ENCODE measurements at regions not wholly inside any gene's neighbourhood (a gene's known extent, or its start where the extent isn't known, plus 50 kb on each side); places are given as distances from the start of the nearest gene placed in this dataset.
"Not testable (repeated sequence)": the region's sequence is repeated elsewhere in the genome, so short reads cannot be mapped to it uniquely, and the experiment has no call there.

DNA sequence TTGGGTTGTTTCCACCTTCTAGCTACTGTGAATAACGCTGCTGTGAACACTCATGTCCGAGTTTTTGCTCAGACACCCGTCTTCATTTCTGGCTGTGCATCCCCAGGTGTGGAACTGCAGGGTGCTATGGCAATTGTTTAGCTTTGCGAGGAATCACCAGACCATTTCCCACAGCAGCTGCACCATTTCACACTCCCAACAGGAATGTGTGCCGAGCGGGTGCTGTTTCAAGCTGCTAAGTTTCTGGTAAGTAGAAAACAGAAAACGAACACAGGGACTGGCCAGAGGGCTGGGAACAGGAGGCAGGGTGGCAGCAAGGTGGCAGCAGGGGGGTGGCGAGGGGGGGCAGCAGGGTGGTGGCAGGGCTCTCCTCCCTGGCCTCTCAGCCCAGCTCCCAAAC, 5437.1 kb upstream of the TPTE start:
- intact Hi-C loops (cut with micrococcal nuclease); CTCF ChIA-PET; H3K27me3 Mint-ChIP-seq (ENCODE audit: insufficient read depth, unreplicated experiment); H3K4me3 Mint-ChIP-seq (ENCODE audit: unreplicated experiment); H3K27ac Mint-ChIP-seq (ENCODE audit: low read depth, unreplicated experiment); POLR2A ChIA-PET; H3K36me3 Mint-ChIP-seq (ENCODE audit: insufficient read depth, unreplicated experiment); H3K9me3 Mint-ChIP-seq (ENCODE audit: unreplicated experiment); DNase-seq (ENCODE audit: unreplicated experiment); H3K4me1 Mint-ChIP-seq (ENCODE audit: insufficient read depth, unreplicated experiment); BruUV-seq (replicated peaks): not testable (repeated sequence)

DNA sequence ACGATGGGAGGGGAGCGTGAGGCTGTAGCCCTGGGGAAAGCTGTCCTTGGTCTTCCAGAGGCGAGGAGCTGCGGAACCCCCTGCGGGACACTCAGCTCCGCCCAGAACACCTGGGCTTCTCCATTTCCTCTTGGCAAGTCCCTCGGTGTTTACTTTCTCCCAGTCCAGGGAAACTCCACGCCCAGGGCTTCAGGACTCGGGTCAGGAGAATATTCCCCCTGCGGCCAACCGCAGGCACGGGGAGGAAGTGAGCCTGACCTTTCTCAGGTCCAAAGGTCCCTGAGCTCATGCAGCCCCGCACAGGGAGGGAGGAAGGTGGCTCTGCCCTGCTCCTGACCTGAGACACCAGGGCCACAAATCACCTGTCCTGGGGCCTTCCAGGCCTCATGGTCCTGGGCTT, 5435.9 kb upstream of the TPTE start:
- H3K4me3 Mint-ChIP-seq (ENCODE audit: unreplicated experiment); H3K4me1 Mint-ChIP-seq (ENCODE audit: insufficient read depth, unreplicated experiment); H3K36me3 Mint-ChIP-seq (ENCODE audit: insufficient read depth, unreplicated experiment); POLR2A ChIA-PET; CTCF ChIA-PET; H3K27me3 Mint-ChIP-seq (ENCODE audit: insufficient read depth, unreplicated experiment); H3K27ac Mint-ChIP-seq (ENCODE audit: low read depth, unreplicated experiment); H3K9me3 Mint-ChIP-seq (ENCODE audit: unreplicated experiment); DNase-seq (ENCODE audit: unreplicated experiment); BruUV-seq (replicated peaks); intact Hi-C loops (cut with micrococcal nuclease): not testable (repeated sequence)

DNA sequence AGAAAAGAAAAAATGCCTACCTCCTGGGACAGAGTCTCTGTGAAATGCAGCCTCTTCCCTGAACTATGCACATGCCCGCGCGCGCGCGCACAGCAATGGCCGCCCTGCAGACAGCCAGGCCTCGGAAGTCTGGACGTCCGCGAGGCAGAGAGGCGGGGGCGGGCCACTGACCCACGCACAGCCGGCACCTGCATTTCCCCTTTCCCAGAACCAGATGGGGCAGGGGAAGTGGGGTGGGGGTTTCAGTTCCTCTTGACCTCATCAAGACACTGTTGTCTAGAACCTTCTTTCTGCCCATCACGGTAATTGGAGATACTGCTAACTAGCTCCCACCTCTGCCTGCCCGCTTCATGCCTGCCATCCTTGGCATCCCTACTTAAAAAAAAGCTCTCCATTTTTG, 5435.0 kb upstream of the TPTE start:
- H3K27me3 Mint-ChIP-seq (ENCODE audit: insufficient read depth, unreplicated experiment); H3K36me3 Mint-ChIP-seq (ENCODE audit: insufficient read depth, unreplicated experiment); H3K4me1 Mint-ChIP-seq (ENCODE audit: insufficient read depth, unreplicated experiment); H3K27ac Mint-ChIP-seq (ENCODE audit: low read depth, unreplicated experiment); H3K4me3 Mint-ChIP-seq (ENCODE audit: unreplicated experiment); DNase-seq (ENCODE audit: unreplicated experiment); H3K9me3 Mint-ChIP-seq (ENCODE audit: unreplicated experiment); POLR2A ChIA-PET; CTCF ChIA-PET; BruUV-seq (replicated peaks); intact Hi-C loops (cut with micrococcal nuclease): not testable (repeated sequence)

DNA sequence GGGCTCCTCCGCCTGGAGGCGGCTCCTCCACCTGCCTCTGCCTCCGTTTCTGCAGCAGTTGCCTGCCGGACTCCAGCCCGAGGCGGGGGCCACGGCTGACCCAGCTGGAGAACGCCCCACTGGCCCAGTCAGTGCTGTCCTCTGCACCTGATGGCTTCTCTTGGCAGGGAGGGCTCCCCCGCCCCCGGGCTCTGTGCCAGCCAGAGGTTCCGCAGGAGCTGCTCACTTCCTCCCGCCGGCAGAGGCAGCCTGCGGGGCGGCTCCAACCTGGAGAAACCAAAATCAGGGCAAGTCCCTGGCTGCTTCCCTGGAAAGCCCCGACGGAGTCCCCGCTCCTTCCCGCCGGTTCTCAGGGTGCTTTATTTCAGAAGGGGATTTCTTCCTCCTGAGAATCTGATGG, 5432.6 kb upstream of the TPTE start:
- DNase-seq (ENCODE audit: unreplicated experiment); H3K4me3 Mint-ChIP-seq (ENCODE audit: unreplicated experiment); H3K9me3 Mint-ChIP-seq (ENCODE audit: unreplicated experiment); POLR2A ChIA-PET; BruUV-seq (replicated peaks); intact Hi-C loops (cut with micrococcal nuclease); H3K4me1 Mint-ChIP-seq (ENCODE audit: insufficient read depth, unreplicated experiment); H3K36me3 Mint-ChIP-seq (ENCODE audit: insufficient read depth, unreplicated experiment); H3K27ac Mint-ChIP-seq (ENCODE audit: low read depth, unreplicated experiment); CTCF ChIA-PET; H3K27me3 Mint-ChIP-seq (ENCODE audit: insufficient read depth, unreplicated experiment): not testable (repeated sequence)

DNA sequence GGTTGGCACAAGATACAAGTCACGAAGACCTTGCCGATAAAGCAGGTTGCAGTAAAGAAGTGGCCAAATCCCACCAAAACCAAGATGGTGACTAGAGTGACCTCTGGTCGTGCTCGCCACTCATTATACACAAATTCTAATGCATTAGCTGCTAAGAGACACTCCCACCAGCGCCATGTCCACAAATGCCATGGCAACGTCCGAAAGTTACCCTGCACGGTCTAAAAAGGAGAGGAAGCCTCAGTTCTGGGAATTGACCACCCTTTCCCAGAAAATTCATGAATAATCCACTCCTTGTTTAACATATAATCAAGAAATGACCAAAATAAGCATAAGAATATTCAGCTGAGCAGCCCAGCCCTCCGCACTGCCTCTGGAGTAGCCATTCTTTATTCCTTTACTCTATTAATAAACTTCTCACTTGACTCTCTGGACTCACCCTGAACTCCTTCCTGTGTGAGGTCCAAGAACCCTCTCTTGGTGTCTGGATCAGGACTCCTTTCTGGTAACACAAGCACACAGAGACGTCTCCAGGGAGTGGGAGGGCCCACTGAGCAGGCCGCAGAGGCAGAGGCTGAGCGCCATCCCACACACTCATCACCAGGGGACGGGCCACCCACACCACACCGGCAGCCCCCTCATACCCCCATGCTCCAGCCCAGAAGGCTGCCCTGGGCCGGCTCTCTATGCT, 5431.8 kb upstream of the TPTE start:
- POLR2A ChIA-PET; H3K9me3 Mint-ChIP-seq (ENCODE audit: unreplicated experiment); DNase-seq (ENCODE audit: unreplicated experiment); H3K4me3 Mint-ChIP-seq (ENCODE audit: unreplicated experiment); H3K36me3 Mint-ChIP-seq (ENCODE audit: insufficient read depth, unreplicated experiment); BruUV-seq (replicated peaks); H3K27me3 Mint-ChIP-seq (ENCODE audit: insufficient read depth, unreplicated experiment); H3K27ac Mint-ChIP-seq (ENCODE audit: low read depth, unreplicated experiment); intact Hi-C loops (cut with micrococcal nuclease); CTCF ChIA-PET; H3K4me1 Mint-ChIP-seq (ENCODE audit: insufficient read depth, unreplicated experiment): not testable (repeated sequence)

DNA sequence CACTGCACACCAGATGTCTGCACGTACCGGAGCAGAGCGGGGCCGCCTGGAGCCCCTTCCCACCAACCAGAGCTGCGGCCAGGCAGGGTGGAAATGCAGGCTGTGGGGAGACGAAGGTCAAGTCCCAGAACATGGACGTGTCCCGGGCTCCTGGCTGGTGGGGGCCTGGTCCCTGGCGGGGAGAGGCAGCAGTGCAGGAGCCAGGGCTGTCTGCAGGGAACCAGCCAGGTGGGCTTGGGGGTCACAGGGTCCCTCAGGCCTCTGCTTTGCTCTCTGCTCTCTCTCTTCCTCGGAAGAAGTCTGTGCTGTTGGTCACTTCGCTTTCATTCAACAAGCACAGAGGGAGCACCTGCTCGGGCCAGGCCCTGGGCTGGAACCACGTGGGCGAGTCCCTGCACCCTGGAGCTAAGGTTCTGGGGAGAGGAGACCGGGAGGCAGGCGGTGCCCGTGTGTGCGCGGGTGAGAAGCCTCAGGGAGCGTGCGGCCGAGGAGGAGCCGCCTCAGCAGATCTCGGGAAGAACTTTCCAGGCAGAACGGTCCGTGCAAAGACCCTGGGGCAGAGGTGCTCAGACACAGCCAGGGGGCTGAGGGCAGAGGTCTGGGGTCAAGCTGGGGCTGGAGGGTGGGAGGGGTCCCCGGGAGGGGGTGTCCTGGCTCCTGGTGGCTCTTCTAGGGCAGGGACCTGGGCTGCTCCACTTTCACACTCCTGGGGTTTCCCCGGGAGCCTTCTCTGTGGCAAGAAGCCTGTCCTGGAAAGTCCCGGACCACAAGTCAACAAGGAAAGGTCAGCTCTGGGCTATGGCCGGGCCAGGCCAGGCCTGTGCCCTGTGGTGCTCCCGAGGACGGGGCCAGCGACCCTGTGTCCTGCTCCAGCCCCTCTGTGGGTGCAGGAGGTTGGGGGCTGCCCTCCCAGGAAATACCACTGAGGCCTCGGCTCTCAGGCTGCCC, 5431.0 kb upstream of the TPTE start:
- DNase-seq (ENCODE audit: unreplicated experiment); intact Hi-C loops (cut with micrococcal nuclease); BruUV-seq (replicated peaks); H3K27ac Mint-ChIP-seq (ENCODE audit: low read depth, unreplicated experiment); H3K36me3 Mint-ChIP-seq (ENCODE audit: insufficient read depth, unreplicated experiment); H3K27me3 Mint-ChIP-seq (ENCODE audit: insufficient read depth, unreplicated experiment); POLR2A ChIA-PET; H3K4me1 Mint-ChIP-seq (ENCODE audit: insufficient read depth, unreplicated experiment); H3K9me3 Mint-ChIP-seq (ENCODE audit: unreplicated experiment); CTCF ChIA-PET; H3K4me3 Mint-ChIP-seq (ENCODE audit: unreplicated experiment): not testable (repeated sequence)

DNA sequence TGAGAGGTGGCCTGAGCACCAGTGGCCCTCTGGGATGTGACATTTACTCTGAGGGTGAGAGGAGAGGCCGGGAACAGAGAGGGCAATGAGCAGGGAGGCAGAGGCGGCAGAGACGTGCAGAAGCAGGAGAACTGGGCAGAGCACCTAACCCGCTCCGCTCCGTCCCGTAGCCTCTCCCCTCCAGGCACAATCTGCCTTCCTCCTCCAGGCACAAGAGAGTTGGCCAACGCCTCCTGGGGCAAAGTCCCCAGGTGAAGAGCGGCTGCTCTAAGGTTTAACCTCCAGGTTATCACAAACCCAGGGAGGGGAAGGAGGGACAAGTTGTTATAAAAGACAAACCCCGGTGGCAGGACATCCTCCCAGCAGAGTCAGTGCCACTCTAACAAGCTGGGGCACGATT, 5430.1 kb upstream of the TPTE start:
- H3K4me3 Mint-ChIP-seq (ENCODE audit: unreplicated experiment); POLR2A ChIA-PET; H3K27ac Mint-ChIP-seq (ENCODE audit: low read depth, unreplicated experiment); H3K9me3 Mint-ChIP-seq (ENCODE audit: unreplicated experiment); H3K27me3 Mint-ChIP-seq (ENCODE audit: insufficient read depth, unreplicated experiment); H3K36me3 Mint-ChIP-seq (ENCODE audit: insufficient read depth, unreplicated experiment); BruUV-seq (replicated peaks); intact Hi-C loops (cut with micrococcal nuclease); H3K4me1 Mint-ChIP-seq (ENCODE audit: insufficient read depth, unreplicated experiment); DNase-seq (ENCODE audit: unreplicated experiment); CTCF ChIA-PET: not testable (repeated sequence)

DNA sequence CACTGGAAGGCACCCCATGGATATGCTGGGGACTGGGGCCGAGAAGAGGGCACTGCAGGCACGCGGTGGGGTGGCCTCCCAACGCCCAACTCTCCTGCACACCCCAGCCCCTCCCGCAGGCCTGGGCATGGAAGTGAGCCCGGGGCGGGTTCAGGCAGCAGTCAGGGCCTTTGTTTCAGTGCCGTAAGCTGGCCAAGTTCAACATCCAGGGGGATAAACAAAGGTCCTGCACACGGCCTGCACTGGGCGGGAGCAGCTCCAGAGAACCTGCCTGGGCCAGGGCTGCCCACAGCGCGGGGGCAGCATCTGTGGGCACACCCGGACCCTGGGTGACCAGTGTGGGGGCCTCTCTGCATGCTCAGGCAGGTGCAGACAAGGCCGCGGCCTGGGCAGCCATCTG, 5425.8 kb upstream of the TPTE start:
- H3K36me3 Mint-ChIP-seq (ENCODE audit: insufficient read depth, unreplicated experiment); intact Hi-C loops (cut with micrococcal nuclease); DNase-seq (ENCODE audit: unreplicated experiment); H3K9me3 Mint-ChIP-seq (ENCODE audit: unreplicated experiment); BruUV-seq (replicated peaks); H3K27me3 Mint-ChIP-seq (ENCODE audit: insufficient read depth, unreplicated experiment); CTCF ChIA-PET; H3K4me1 Mint-ChIP-seq (ENCODE audit: insufficient read depth, unreplicated experiment); POLR2A ChIA-PET; H3K27ac Mint-ChIP-seq (ENCODE audit: low read depth, unreplicated experiment); H3K4me3 Mint-ChIP-seq (ENCODE audit: unreplicated experiment): not testable (repeated sequence)

DNA sequence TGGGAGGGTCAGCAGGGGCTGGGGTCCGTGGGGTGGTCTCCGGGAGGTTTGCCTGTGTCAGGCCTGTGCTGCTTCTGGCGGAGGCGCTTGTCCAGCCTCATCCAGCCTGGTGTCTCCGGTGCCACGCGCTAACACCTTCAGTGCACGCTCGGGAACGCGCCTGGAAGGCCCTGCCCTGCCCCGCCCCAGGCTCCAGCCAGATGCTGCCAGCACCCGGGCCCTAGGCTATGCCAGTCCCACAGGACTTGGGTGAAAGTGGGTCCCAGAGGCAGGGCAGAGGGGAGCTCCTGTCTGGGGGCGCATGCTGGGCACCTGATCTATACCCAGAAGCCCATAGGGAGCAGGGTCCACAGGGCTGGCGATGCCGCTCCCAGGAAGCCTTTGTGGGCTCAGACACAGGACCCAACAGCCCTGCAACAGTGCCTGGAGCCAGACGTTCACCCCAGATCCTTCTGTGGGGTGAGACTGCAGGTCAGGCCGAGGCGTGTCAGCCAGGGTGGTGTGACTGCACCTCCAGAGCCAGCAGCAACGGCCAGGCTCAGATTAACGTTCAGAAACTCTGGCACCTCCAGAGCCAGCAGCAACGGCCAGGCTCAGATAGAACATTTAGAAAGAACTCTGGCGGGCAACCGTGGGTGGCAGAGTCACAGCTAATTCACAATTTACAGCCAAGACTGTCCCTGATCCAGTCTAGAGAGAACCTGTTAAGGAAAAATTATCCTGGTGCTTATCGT, 5423.2 kb upstream of the TPTE start:
- POLR2A ChIA-PET; H3K4me3 Mint-ChIP-seq (ENCODE audit: unreplicated experiment); H3K9me3 Mint-ChIP-seq (ENCODE audit: unreplicated experiment); H3K27ac Mint-ChIP-seq (ENCODE audit: low read depth, unreplicated experiment); intact Hi-C loops (cut with micrococcal nuclease); H3K27me3 Mint-ChIP-seq (ENCODE audit: insufficient read depth, unreplicated experiment); H3K4me1 Mint-ChIP-seq (ENCODE audit: insufficient read depth, unreplicated experiment); H3K36me3 Mint-ChIP-seq (ENCODE audit: insufficient read depth, unreplicated experiment); DNase-seq (ENCODE audit: unreplicated experiment); CTCF ChIA-PET; BruUV-seq (replicated peaks): not testable (repeated sequence)

All from MCF 10A (cell line).